LNCaP clone FGC (cell line): ENCODE measurements at regions not wholly inside any gene's neighbourhood (a gene's known extent, or its start where the extent isn't known, plus 50 kb on each side); places are given as distances from the start of the nearest gene placed in this dataset.
A peak's percentile ranks its signal among the peaks of the same experiment; 100 is the strongest.

Source experiments
- DNase-seq: peaks from one replicate; pipeline ENCODE4 v3.0.0-alpha.2; 2011; ENCODE audit warnings: low read depth
- H3K4me3 ChIP-seq: 2 replicates; pipeline ENCODE4 v1.5.1; 2011; ENCODE audit warnings: mild to moderate bottlenecking, low read depth, low read length, control low read depth
- CTCF ChIP-seq: IDR thresholded peaks from 2 replicates; pipeline ENCODE4 v1.5.1; 2012; ENCODE audit warnings: mild to moderate bottlenecking; ENCODE audit not compliant: control insufficient read depth, insufficient read depth; ENCODE audit errors: extremely low read depth

- TF ChIP-seq CTCF = no peak
- DNase-seq = peak; percentile 8
- H3K4me3 ChIP-seq = no peak overlapping the region
These were observed 96.2 kb upstream of the SEMA6D start for GRCh38 chr15:47620960-47621681.

- no peak for TF ChIP-seq CTCF
- H3K4me3 ChIP-seq = no peak overlapping the region
- no peak for DNase-seq
These were observed 95.2 kb upstream of the SEMA6D start for GRCh38 chr15:47622055-47622454.

- no peak for DNase-seq
- no peak overlapping the region for H3K4me3 ChIP-seq
- no peak for TF ChIP-seq CTCF
These were observed 92.8 kb upstream of the SEMA6D start for GRCh38 chr15:47624503-47624902.

GRCh38 chr15:47639042-47639441 lies 78.3 kb upstream of the SEMA6D start:
- DNase-seq = no peak
- H3K4me3 ChIP-seq = no peak overlapping the region
- TF ChIP-seq CTCF = no peak

GRCh38 chr15:47640079-47640478 lies 77.2 kb upstream of the SEMA6D start:
- TF ChIP-seq CTCF = no peak

GRCh38 chr15:47640901-47641300 lies 76.4 kb upstream of the SEMA6D start:
- H3K4me3 ChIP-seq = no peak overlapping the region
- no peak for TF ChIP-seq CTCF
- DNase-seq = no peak

More at GRCh38 chr15:47640079-47640478, 77.2 kb upstream of the SEMA6D start:
- no peak for DNase-seq
- H3K4me3 ChIP-seq = no peak overlapping the region

GRCh38 chr15:47644722-47645121 lies 72.6 kb upstream of the SEMA6D start:
- no peak overlapping the region for H3K4me3 ChIP-seq
- DNase-seq = no peak
- TF ChIP-seq CTCF = no peak
